ENCODE measurements at regions not wholly inside any gene's neighbourhood (a gene's known extent, or its start where the extent isn't known, plus 50 kb on each side); places are given as distances from the start of the nearest gene placed in this dataset.

DNA sequence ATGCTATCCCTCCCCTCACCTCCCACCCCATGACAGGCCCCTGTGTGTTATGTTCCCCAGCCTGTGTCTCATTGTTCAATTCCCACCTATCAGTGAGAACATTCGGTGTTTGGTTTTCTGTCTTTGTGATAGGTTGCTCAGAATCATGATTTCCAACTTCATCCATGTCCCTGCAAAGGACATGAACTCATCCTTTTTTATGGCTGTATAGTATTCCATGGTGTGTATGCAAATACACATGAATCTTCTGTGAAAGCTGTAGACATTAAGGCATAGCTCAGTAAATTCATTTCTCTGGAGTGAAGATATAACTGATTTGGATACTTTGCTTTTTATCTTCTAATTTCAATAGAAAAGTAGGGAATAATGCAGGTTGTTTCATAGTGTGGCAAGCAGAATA lies 125.8 kb upstream of the C1QTNF9B start:
- TF ChIP-seq, protein P1, sequence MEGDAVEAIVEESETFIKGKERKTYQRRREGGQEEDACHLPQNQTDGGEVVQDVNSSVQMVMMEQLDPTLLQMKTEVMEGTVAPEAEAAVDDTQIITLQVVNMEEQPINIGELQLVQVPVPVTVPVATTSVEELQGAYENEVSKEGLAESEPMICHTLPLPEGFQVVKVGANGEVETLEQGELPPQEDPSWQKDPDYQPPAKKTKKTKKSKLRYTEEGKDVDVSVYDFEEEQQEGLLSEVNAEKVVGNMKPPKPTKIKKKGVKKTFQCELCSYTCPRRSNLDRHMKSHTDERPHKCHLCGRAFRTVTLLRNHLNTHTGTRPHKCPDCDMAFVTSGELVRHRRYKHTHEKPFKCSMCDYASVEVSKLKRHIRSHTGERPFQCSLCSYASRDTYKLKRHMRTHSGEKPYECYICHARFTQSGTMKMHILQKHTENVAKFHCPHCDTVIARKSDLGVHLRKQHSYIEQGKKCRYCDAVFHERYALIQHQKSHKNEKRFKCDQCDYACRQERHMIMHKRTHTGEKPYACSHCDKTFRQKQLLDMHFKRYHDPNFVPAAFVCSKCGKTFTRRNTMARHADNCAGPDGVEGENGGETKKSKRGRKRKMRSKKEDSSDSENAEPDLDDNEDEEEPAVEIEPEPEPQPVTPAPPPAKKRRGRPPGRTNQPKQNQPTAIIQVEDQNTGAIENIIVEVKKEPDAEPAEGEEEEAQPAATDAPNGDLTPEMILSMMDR (IDR thresholded peaks at IDR 0.05) = no peak
- TF ChIP-seq POLR2AphosphoS5 (IDR thresholded peaks at IDR 0.05) (no peak), POLR2A (IDR thresholded peaks at IDR 0.05) (no peak)
- Histone ChIP-seq H3K9me3 (no peaks in the 10 kb centered on the region), H3K4me3 (no peak overlapping the region), H3K36me3 (no peaks in the 10 kb centered on the region), H3K4me1 (peaks cover 0 to 8% (median 0%) of the 10 kb centered on the region in 4 donors), H3K27me3 (no peaks in the 10 kb centered on the region), H3K27ac (no peak overlapping the region)
- DNase-seq = no peak
- 89 to 95% (median 92%) methylated on average over 1 of the region's 1 CpG for WGBS, 5 donors
- intact Hi-C loops (cut with DNase I; ENCODE audit: low total_unique reads) = loop anchor here (5.0 kb wide), 1 partner anchor 199 kb away; no protein-coding TSS in a partner anchor

DNA sequence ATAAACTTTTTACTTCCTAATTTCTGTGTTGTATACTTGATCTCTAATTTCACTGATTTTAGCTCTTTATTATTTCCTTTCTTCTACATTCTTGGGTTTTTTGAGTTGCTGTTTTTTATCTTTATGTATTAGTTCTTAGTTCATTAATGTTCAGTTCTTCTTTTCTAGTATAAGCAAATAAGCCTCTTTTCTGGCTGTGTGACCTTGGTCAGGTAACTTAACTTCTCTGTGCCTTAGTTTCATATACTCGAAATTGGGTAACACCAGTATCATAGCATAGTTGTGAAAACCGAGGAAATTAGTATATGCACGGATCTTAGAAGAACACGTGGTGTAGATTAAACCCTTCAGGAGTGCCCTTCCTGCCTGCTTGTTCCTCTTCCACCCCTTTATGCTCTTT lies 130.2 kb upstream of the C1QTNF9B start:
- no peak for DNase-seq
- Histone ChIP-seq H3K36me3 (no peaks in the 10 kb centered on the region), H3K9me3 (no peaks in the 10 kb centered on the region), H3K27ac (no peak overlapping the region), H3K27me3 (no peaks in the 10 kb centered on the region), H3K4me1 (peaks cover 7 to 17% (median 14%) of the 10 kb centered on the region in 4 donors), H3K4me3 (no peak overlapping the region)
- intact Hi-C loops (cut with DNase I; ENCODE audit: low total_unique reads) = no loop called here
- TF ChIP-seq, protein P1 (IDR thresholded peaks at IDR 0.05) = no peak
- TF ChIP-seq EP300 (IDR thresholded peaks at IDR 0.05) (no peak), POLR2A (IDR thresholded peaks at IDR 0.05) (no peak), POLR2AphosphoS5 (IDR thresholded peaks at IDR 0.05) (no peak)
- 60 to 84% (median 77%) methylated on average over 4 of the region's 4 CpGs for WGBS, 5 donors

DNA sequence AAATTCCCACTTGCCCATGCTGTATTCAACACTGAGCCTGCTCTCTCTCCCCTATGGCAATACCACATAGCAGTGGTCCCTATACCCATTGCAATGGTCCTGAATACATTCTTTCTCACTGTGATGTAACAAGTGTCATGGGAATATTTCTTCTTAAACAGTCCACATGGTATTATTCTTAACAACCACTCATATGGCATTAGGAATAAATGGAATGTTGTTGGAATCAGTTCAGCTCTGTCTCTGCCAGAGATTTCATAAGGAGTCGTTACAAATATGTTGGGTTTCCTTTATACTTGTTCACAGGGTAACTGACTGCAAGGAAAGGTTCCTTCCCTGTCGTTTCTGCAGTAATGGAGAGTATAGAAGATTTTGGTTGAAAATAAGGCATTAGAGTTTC lies 128.3 kb upstream of the SPATA13 start:
- TF ChIP-seq, protein P1 (IDR thresholded peaks at IDR 0.05) = no peak
- TF ChIP-seq POLR2A (IDR thresholded peaks at IDR 0.05) (no peak), EP300 (IDR thresholded peaks at IDR 0.05) (no peak), POLR2AphosphoS5 (IDR thresholded peaks at IDR 0.05) (no peak)
- Histone ChIP-seq H3K36me3 (no peaks in the 10 kb centered on the region), H3K27ac (peak overlapping the region in 4 of 5 donors; percentile 64 to 82 (median 74)), H3K27me3 (no peaks in the 10 kb centered on the region), H3K4me1 (peaks cover 40 to 57% (median 49%) of the 10 kb centered on the region in 4 donors), H3K9me3 (no peaks in the 10 kb centered on the region), H3K4me3 (no peak overlapping the region)
- no peak for DNase-seq
- intact Hi-C loops (cut with DNase I; ENCODE audit: low total_unique reads) = no loop called here
- WGBS, 5 donors = 12 to 26% (median 18%) methylated on average over 2 of the region's 2 CpGs

DNA sequence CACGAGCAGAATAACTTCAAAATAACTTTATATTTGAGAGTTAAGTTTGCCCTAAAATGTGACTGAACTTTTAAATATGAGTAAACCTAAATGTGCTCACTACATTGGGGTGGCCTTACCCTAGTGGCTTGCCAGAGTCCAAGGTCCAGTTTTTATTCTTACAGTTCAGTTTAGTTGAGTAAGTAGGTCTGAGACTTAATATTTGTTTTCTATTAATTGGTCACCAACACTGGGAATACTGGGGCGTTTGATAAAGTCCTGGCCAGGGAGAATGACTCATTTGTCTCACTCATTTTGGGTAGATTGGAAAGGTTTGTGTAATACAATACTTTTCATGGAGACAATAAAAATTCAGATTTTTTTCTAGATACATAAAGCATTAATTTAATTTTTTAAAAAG lies 127.8 kb upstream of the SPATA13 start:
- TF ChIP-seq EP300 (IDR thresholded peaks at IDR 0.05) (no peak), POLR2A (IDR thresholded peaks at IDR 0.05) (no peak)
- TF ChIP-seq, protein P1 (IDR thresholded peaks at IDR 0.05) = no peak

More for the DNA sequence above, 127.8 kb upstream of the SPATA13 start:
- Histone ChIP-seq H3K9me3 (no peaks in the 10 kb centered on the region), H3K4me1 (peaks cover 40 to 57% (median 49%) of the 10 kb centered on the region in 4 donors), H3K27ac (peak overlapping the region; percentile 34 to 82 (median 73)), H3K27me3 (no peaks in the 10 kb centered on the region), H3K36me3 (no peaks in the 10 kb centered on the region), H3K4me3 (no peak overlapping the region)
- peak in 1 of 2 donors; percentile 47 for DNase-seq
- intact Hi-C loops (cut with DNase I; ENCODE audit: low total_unique reads) = no loop called here
- WGBS, 5 donors = 20 to 50% (median 27%) methylated on average over 2 of the region's 2 CpGs

Data from stomach (tissue), 8 donors.